Spinal cord (tissue), 9 donors: ENCODE measurements at regions not wholly inside any gene's neighbourhood (a gene's known extent, or its start where the extent isn't known, plus 50 kb on each side); places are given as distances from the start of the nearest gene placed in this dataset.
"Not testable (repeated sequence)": the region's sequence is repeated elsewhere in the genome, so short reads cannot be mapped to it uniquely, and the experiment has no call there.

Experiments used
- DNase-seq, 6 donors: peaks; one replicate each; pipeline versions ENCODE4 v3.0.0 to v3.0.0-alpha.2; 2013 to 2015; ENCODE audit warnings: low spot score in 6 of 6, low read depth in 4 of 6
- H3K27ac ChIP-seq: one replicate; pipeline ENCODE4 v1.5.1; 2013; ENCODE audit warnings: low read depth, low read length, control low read depth
- H3K27me3 ChIP-seq: one replicate; pipeline ENCODE4 v1.6.1; 2013; ENCODE audit warnings: low read length; ENCODE audit not compliant: control insufficient read depth, insufficient read depth
- H3K36me3 ChIP-seq: one replicate; pipeline ENCODE4 v1.6.1; 2013; ENCODE audit warnings: low read length; ENCODE audit not compliant: control insufficient read depth, insufficient read depth
- H3K4me1 ChIP-seq: one replicate; pipeline ENCODE4 v1.6.1; 2013; ENCODE audit warnings: low read length; ENCODE audit not compliant: control insufficient read depth, insufficient read depth
- H3K4me3 ChIP-seq: one replicate; pipeline ENCODE4 v1.5.1; 2013; ENCODE audit warnings: low read depth, low read length, control low read depth
- H3K9me3 ChIP-seq: one replicate; pipeline ENCODE4 v1.6.1; 2013; ENCODE audit warnings: low read length; ENCODE audit not compliant: control insufficient read depth, insufficient read depth
- WGBS: methylation state at CpG from one replicate; pipeline ENCODE4 v1.1.5; 2013; ENCODE audit warnings: missing lambda C conversion rate; ENCODE audit not compliant: insufficient coverage; 5-methylcytosine and 5-hydroxymethylcytosine counted together
- donor health status: healthy.

DNA sequence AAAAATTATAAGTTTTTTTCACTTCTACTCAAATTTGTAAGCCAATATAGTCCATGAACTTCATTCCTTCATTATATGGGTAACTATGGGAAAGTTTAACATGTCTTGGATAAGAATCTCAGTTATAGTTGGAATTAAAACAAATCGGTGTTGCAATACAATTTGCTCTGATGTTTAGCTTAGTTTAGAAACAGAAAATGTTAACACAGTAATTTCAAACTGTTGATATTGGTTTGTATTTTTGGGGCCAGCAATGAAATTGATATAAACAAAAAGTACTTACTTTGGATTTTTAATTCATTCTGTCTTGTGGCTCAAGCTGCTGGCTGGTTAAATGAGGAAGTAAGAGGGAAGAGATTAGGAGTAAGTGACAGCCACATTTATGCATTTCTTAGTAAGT is 368.5 kb upstream of the NT5C1B start:
- Histone ChIP-seq H3K4me1 (no peaks in the 10 kb centered on the region), H3K9me3 (peaks cover 2% of the 10 kb centered on the region), H3K27ac (no peak overlapping the region), H3K27me3 (no peaks in the 10 kb centered on the region), H3K36me3 (no peaks in the 10 kb centered on the region), H3K4me3 (no peak overlapping the region)
- WGBS: no CpG with 5 or more reads among the region's 1 CpG
- no peak for DNase-seq

- 79% methylated on average over 3 of the region's 5 CpGs for WGBS
- DNase-seq: peak in 1 of 6 donors; percentile 22
Observed at GRCh38 chr2:18950361-18950851, 361.0 kb upstream of the NT5C1B start.

DNA sequence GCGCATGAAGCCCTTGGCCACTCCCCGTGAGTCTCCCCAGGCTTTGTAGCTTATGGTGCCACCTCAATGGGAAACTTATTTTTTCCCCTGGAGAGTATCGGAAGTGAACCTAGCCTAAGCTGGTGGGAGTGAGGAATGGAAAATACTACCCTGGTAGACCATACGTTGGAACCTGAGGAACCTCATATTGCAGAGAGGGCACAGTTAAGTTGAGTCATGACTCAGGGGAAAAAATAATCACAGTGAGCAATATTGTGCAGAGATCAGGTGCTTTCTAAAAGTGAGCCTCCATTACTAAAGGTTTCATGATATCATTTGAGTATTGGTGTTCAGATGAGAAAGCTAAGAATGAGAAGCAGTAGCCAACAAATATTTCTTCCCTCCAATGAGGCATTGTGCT is 360.5 kb upstream of the NT5C1B start:
- H3K4me3 ChIP-seq: no peak overlapping the region
- no peaks in the 10 kb centered on the region for H3K4me1 ChIP-seq
- no peaks in the 10 kb centered on the region for H3K36me3 ChIP-seq
- peaks cover under 1% of the 10 kb centered on the region for H3K9me3 ChIP-seq
- no peaks in the 10 kb centered on the region for H3K27me3 ChIP-seq
- no peak overlapping the region for H3K27ac ChIP-seq
- DNase-seq: no peak
- WGBS: 93% methylated on average over 3 of the region's 4 CpGs

More at GRCh38 chr2:18950361-18950851, 361.0 kb upstream of the NT5C1B start:
- Histone ChIP-seq H3K4me3 (no peak overlapping the region), H3K27me3 (no peaks in the 10 kb centered on the region), H3K9me3 (peaks cover 2% of the 10 kb centered on the region), H3K4me1 (no peaks in the 10 kb centered on the region), H3K27ac (no peak overlapping the region), H3K36me3 (no peaks in the 10 kb centered on the region)

GRCh38 chr2:18940184-18940583 is 350.8 kb upstream of the NT5C1B start:
- H3K36me3 ChIP-seq: no peaks in the 10 kb centered on the region
- no peaks in the 10 kb centered on the region for H3K27me3 ChIP-seq
- no peak for DNase-seq
- H3K4me1 ChIP-seq: no peaks in the 10 kb centered on the region
- H3K27ac ChIP-seq: no peak overlapping the region
- no CpG with 5 or more reads among the region's 2 CpGs for WGBS
- no peaks in the 10 kb centered on the region for H3K9me3 ChIP-seq
- H3K4me3 ChIP-seq: no peak overlapping the region

- H3K27me3 ChIP-seq, H3K4me1 ChIP-seq, H3K9me3 ChIP-seq, H3K36me3 ChIP-seq, DNase-seq, H3K4me3 ChIP-seq, H3K27ac ChIP-seq: not testable (repeated sequence)
- WGBS: no CpG with 5 or more reads among the region's 5 CpGs
Observed at GRCh38 chr2:18939740-18940139, 350.4 kb upstream of the NT5C1B start.

- no peaks in the 10 kb centered on the region for H3K27me3 ChIP-seq
- no peaks in the 10 kb centered on the region for H3K9me3 ChIP-seq
- H3K4me1 ChIP-seq: peaks cover 4% of the 10 kb centered on the region
- no peak overlapping the region for H3K27ac ChIP-seq
- WGBS: no CpG with 5 or more reads among the region's 1 CpG
- DNase-seq: no peak
- no peak overlapping the region for H3K4me3 ChIP-seq
- H3K36me3 ChIP-seq: no peaks in the 10 kb centered on the region
Observed at GRCh38 chr2:18934886-18935285, 345.5 kb upstream of the NT5C1B start.

GRCh38 chr2:18932853-18933252 is 343.5 kb upstream of the NT5C1B start:
- Histone ChIP-seq H3K36me3 (no peaks in the 10 kb centered on the region), H3K4me3 (no peak overlapping the region), H3K4me1 (peaks cover 4% of the 10 kb centered on the region), H3K27ac (no peak overlapping the region), H3K9me3 (no peaks in the 10 kb centered on the region), H3K27me3 (no peaks in the 10 kb centered on the region)
- 27% methylated on average over 4 of the region's 4 CpGs for WGBS
- DNase-seq: peak; percentile 19 to 86 (median 50)

- H3K9me3 ChIP-seq: peaks cover 1% of the 10 kb centered on the region
- no peaks in the 10 kb centered on the region for H3K36me3 ChIP-seq
- DNase-seq: peak in 1 of 6 donors; percentile 34
- no peak overlapping the region for H3K4me3 ChIP-seq
- no peak overlapping the region for H3K27ac ChIP-seq
- H3K4me1 ChIP-seq: peaks cover 4% of the 10 kb centered on the region
- WGBS: 60% methylated on average over 1 of the region's 6 CpGs
- no peaks in the 10 kb centered on the region for H3K27me3 ChIP-seq
Observed at GRCh38 chr2:18930971-18931370, 341.6 kb upstream of the NT5C1B start.

GRCh38 chr2:18927525-18928232 is 338.3 kb upstream of the NT5C1B start:
- peaks cover under 1% of the 10 kb centered on the region for H3K4me1 ChIP-seq
- peak in 1 of 6 donors; percentile 22 for DNase-seq
- no peak overlapping the region for H3K4me3 ChIP-seq
- no peaks in the 10 kb centered on the region for H3K36me3 ChIP-seq
- peaks cover 1% of the 10 kb centered on the region for H3K9me3 ChIP-seq
- H3K27ac ChIP-seq: no peak overlapping the region
- WGBS: 50% methylated on average over 1 of the region's 3 CpGs
- no peaks in the 10 kb centered on the region for H3K27me3 ChIP-seq
